Glutamatergic neuron (in vitro differentiated cells): ENCODE measurements at regions not wholly inside any gene's neighbourhood (a gene's known extent, or its start where the extent isn't known, plus 50 kb on each side); places are given as distances from the start of the nearest gene placed in this dataset.
"Not testable (repeated sequence)": the region's sequence is repeated elsewhere in the genome, so short reads cannot be mapped to it uniquely, and the experiment has no call there.

Experiments
- DNase-seq: peaks from one replicate; pipeline ENCODE4 v3.0.0; 2022
- H3K27ac Mint-ChIP-seq: one replicate; pipeline ENCODE4 v1.8.0; 2020; ENCODE audit warnings: mild to moderate bottlenecking, mixed read lengths, inconsistent platforms; ENCODE audit not compliant: unreplicated experiment
- H3K27me3 Mint-ChIP-seq: one replicate; pipeline ENCODE4 v1.8.0; 2020; ENCODE audit warnings: mild to moderate bottlenecking, moderate library complexity, mixed read lengths, inconsistent platforms; ENCODE audit not compliant: unreplicated experiment
- H3K36me3 Mint-ChIP-seq: one replicate; pipeline ENCODE4 v1.8.0; 2020; ENCODE audit warnings: mild to moderate bottlenecking, mixed read lengths, inconsistent platforms; ENCODE audit not compliant: unreplicated experiment
- H3K4me1 Mint-ChIP-seq: one replicate; pipeline ENCODE4 v1.8.0; 2020; ENCODE audit warnings: mild to moderate bottlenecking, low read depth, mixed read lengths, inconsistent platforms; ENCODE audit not compliant: unreplicated experiment
- H3K4me3 Mint-ChIP-seq: one replicate; pipeline ENCODE4 v1.8.0; 2020; ENCODE audit warnings: mild to moderate bottlenecking, mixed read lengths, inconsistent platforms; ENCODE audit not compliant: unreplicated experiment
- H3K9me3 Mint-ChIP-seq: one replicate; pipeline ENCODE4 v1.8.0; 2020; ENCODE audit warnings: mild to moderate bottlenecking, moderate library complexity, mixed read lengths, inconsistent platforms; ENCODE audit not compliant: unreplicated experiment
- CTCF ChIP-seq: fragments of 200-600 bp; sonication (generic); IDR thresholded peaks from one replicate; pipeline ENCODE4 v1.5.0; 2021; ENCODE audit not compliant: partially characterized antibody, unreplicated experiment

GRCh38 chr6:84568971-84569370 lies 195.4 kb downstream of the TBX18 start:
- TF ChIP-seq CTCF, result no peak
- H3K9me3 Mint-ChIP-seq, result no peaks in the 10 kb centered on the region
- DNase-seq, result no peak
- H3K36me3 Mint-ChIP-seq, result no peaks in the 10 kb centered on the region
- H3K4me1 Mint-ChIP-seq, result no peaks in the 10 kb centered on the region
- H3K27ac Mint-ChIP-seq, result no peak overlapping the region
- no peaks in the 10 kb centered on the region for H3K27me3 Mint-ChIP-seq
- no peak overlapping the region for H3K4me3 Mint-ChIP-seq

GRCh38 chr6:84565718-84566117 lies 198.7 kb downstream of the TBX18 start:
- not testable (repeated sequence) for DNase-seq, H3K4me3 Mint-ChIP-seq, H3K36me3 Mint-ChIP-seq, H3K27ac Mint-ChIP-seq, H3K27me3 Mint-ChIP-seq, H3K9me3 Mint-ChIP-seq, H3K4me1 Mint-ChIP-seq

- H3K27ac Mint-ChIP-seq, result no peak overlapping the region
- H3K9me3 Mint-ChIP-seq, result no peaks in the 10 kb centered on the region
- H3K4me3 Mint-ChIP-seq, result no peak overlapping the region
- no peak for TF ChIP-seq CTCF
- no peak for DNase-seq
- no peaks in the 10 kb centered on the region for H3K27me3 Mint-ChIP-seq
- H3K36me3 Mint-ChIP-seq, result no peaks in the 10 kb centered on the region
- no peaks in the 10 kb centered on the region for H3K4me1 Mint-ChIP-seq
Measured at GRCh38 chr6:84560436-84561390, 203.7 kb downstream of the TBX18 start.

GRCh38 chr6:84556541-84557335 lies 207.7 kb downstream of the TBX18 start:
- no peak overlapping the region for H3K4me3 Mint-ChIP-seq
- H3K27me3 Mint-ChIP-seq, result no peaks in the 10 kb centered on the region
- DNase-seq, result no peak
- H3K36me3 Mint-ChIP-seq, result no peaks in the 10 kb centered on the region
- no peaks in the 10 kb centered on the region for H3K9me3 Mint-ChIP-seq
- H3K4me1 Mint-ChIP-seq, result no peaks in the 10 kb centered on the region
- no peak for TF ChIP-seq CTCF
- H3K27ac Mint-ChIP-seq, result no peak overlapping the region

- Mint-ChIP-seq H3K36me3 (no peaks in the 10 kb centered on the region), H3K9me3 (no peaks in the 10 kb centered on the region), H3K27me3 (no peaks in the 10 kb centered on the region), H3K4me1 (no peaks in the 10 kb centered on the region), H3K27ac (no peak overlapping the region), H3K4me3 (no peak overlapping the region)
- no peak for DNase-seq
- no peak for TF ChIP-seq CTCF
Measured at GRCh38 chr6:84554706-84555105, 209.7 kb downstream of the TBX18 start.
